ENCODE measurements at regions not wholly inside any gene's neighbourhood (a gene's known extent, or its start where the extent isn't known, plus 50 kb on each side); places are given as distances from the start of the nearest gene placed in this dataset.

- TF ChIP-seq FOXM1 (IDR thresholded peaks at IDR 0.05; ENCODE audit: borderline replicate concordance, low read depth) (no peak), USF1 (IDR thresholded peaks at IDR 0.05) (no peak), CREB1 (IDR thresholded peaks at IDR 0.05; ENCODE audit: low read depth) (no peak), ZBTB7A (IDR thresholded peaks at IDR 0.05; ENCODE audit: low read depth) (no peak), TCF12 (IDR thresholded peaks at IDR 0.05; ENCODE audit: low read depth) (no peak), REST (IDR thresholded peaks at IDR 0.05; ENCODE audit: low read depth) (no peak), MAX (IDR thresholded peaks at IDR 0.05) (no peak), RAD21 (IDR thresholded peaks at IDR 0.05; ENCODE audit: low read depth) (no peak), YY1 (IDR thresholded peaks at IDR 0.05; ENCODE audit: low read depth) (no peak), NFIC (IDR thresholded peaks at IDR 0.05) (no peak), TEAD4 (IDR thresholded peaks at IDR 0.05) (no peak), TAF1 (IDR thresholded peaks at IDR 0.05; ENCODE audit: low read depth) (no peak), CEBPB (IDR thresholded peaks at IDR 0.05) (no peak), EP300 (IDR thresholded peaks at IDR 0.05; ENCODE audit: borderline replicate concordance) (no peak), EGR1 (IDR thresholded peaks at IDR 0.05) (no peak)
These were observed 915.6 kb downstream of the KCNMA1 start for GRCh38 chr10:76721891-76722505.

- TF ChIP-seq NFIC (IDR thresholded peaks at IDR 0.05) (no peak), EP300 (IDR thresholded peaks at IDR 0.05; ENCODE audit: borderline replicate concordance) (no peak), CREB1 (IDR thresholded peaks at IDR 0.05; ENCODE audit: low read depth) (no peak), MAX (IDR thresholded peaks at IDR 0.05) (no peak), FOXM1 (IDR thresholded peaks at IDR 0.05; ENCODE audit: borderline replicate concordance, low read depth) (no peak), TCF12 (IDR thresholded peaks at IDR 0.05; ENCODE audit: low read depth) (no peak), ZBTB7A (IDR thresholded peaks at IDR 0.05; ENCODE audit: low read depth) (no peak), YY1 (IDR thresholded peaks at IDR 0.05; ENCODE audit: low read depth) (no peak), TAF1 (IDR thresholded peaks at IDR 0.05; ENCODE audit: low read depth) (no peak), CEBPB (IDR thresholded peaks at IDR 0.05) (no peak), USF1 (IDR thresholded peaks at IDR 0.05) (no peak), EGR1 (IDR thresholded peaks at IDR 0.05) (no peak), TEAD4 (IDR thresholded peaks at IDR 0.05) (no peak), REST (IDR thresholded peaks at IDR 0.05; ENCODE audit: low read depth) (no peak), RAD21 (IDR thresholded peaks at IDR 0.05; ENCODE audit: low read depth) (no peak)
These were observed 918.6 kb downstream of the KCNMA1 start for GRCh38 chr10:76719006-76719405.

DNA sequence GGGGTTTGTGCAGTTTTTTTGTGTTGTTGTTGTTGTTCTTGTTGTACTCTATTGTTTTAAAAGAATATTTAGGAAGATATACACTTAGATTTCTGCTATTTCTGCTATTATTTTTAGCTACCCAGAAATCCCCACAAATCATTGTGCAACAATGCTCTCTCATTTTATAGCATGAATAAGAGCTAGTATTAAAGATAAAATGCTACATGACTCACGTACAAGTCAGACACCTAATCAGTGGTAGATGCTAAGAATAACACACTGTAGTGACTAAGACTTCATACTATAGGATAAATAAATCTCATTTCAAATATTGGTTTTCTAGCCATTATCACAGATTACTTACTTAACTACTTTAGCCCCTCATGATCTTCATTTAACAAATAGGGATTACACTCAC is 920.5 kb downstream of the KCNMA1 start:
- no peak for TF ChIP-seq TEAD4 (IDR thresholded peaks at IDR 0.05)
- no peak for TF ChIP-seq TAF1 (IDR thresholded peaks at IDR 0.05; ENCODE audit: low read depth)
- TF ChIP-seq TCF12 (IDR thresholded peaks at IDR 0.05; ENCODE audit: low read depth): no peak
- TF ChIP-seq ZBTB7A (IDR thresholded peaks at IDR 0.05; ENCODE audit: low read depth): no peak
- no peak for TF ChIP-seq USF1 (IDR thresholded peaks at IDR 0.05)
- TF ChIP-seq EGR1 (IDR thresholded peaks at IDR 0.05): no peak
- TF ChIP-seq CEBPB (IDR thresholded peaks at IDR 0.05): no peak
- no peak for TF ChIP-seq FOXM1 (IDR thresholded peaks at IDR 0.05; ENCODE audit: borderline replicate concordance, low read depth)
- no peak for TF ChIP-seq YY1 (IDR thresholded peaks at IDR 0.05; ENCODE audit: low read depth)
- TF ChIP-seq REST (IDR thresholded peaks at IDR 0.05; ENCODE audit: low read depth): no peak
- TF ChIP-seq MAX (IDR thresholded peaks at IDR 0.05): no peak
- no peak for TF ChIP-seq NFIC (IDR thresholded peaks at IDR 0.05)
- no peak for TF ChIP-seq CREB1 (IDR thresholded peaks at IDR 0.05; ENCODE audit: low read depth)
- TF ChIP-seq RAD21 (IDR thresholded peaks at IDR 0.05; ENCODE audit: low read depth): no peak
- TF ChIP-seq EP300 (IDR thresholded peaks at IDR 0.05; ENCODE audit: borderline replicate concordance): no peak

All from Ishikawa (cell line).